Endothelial cell of umbilical vein (primary cell): ENCODE measurements at regions not wholly inside any gene's neighbourhood (a gene's known extent, or its start where the extent isn't known, plus 50 kb on each side); places are given as distances from the start of the nearest gene placed in this dataset.

Source experiments
- BruUV-seq: library from RNA; stranded (reverse); fragments of 400-500 nt; replicated peaks from 2 replicates; lab custom pipeline; 2021; lab: Mats Ljungman, UMichigan
- CTCF ChIA-PET: fragments of 300-600, 350-600 bp; sonication (Branson Sonifier 250); formaldehyde crosslinking; loops from one replicate; lab custom pipeline; 2021; ENCODE audit warnings: antibody characterized with exemption, inconsistent platforms; lab: Charles Lee
- POLR2A ChIA-PET: fragments of 300-600, 350-600 bp; sonication (Branson Sonifier 250); formaldehyde crosslinking; loops from one replicate; lab custom pipeline; 2021; ENCODE audit warnings: antibody characterized with exemption, inconsistent platforms; lab: Charles Lee
- DNase-seq: peaks from one replicate; pipeline ENCODE4 v3.0.0-alpha.2; 2011; ENCODE audit warnings: low read depth, low spot score
- FAIRE-seq: peaks from 2 replicates; lab custom pipeline; 2011; peaks lifted over from hg19 to GRCh38; lab: Jason Lieb, UNC
- H2AFZ ChIP-seq: 2 replicates; pipeline ENCODE4 v1.6.0; 2012; ENCODE audit warnings: low read depth, low read length, control low read depth, inconsistent platforms
- H3K27ac ChIP-seq: 2 replicates; pipeline ENCODE4 v1.5.1; 2011; ENCODE audit warnings: low read depth, mild to moderate bottlenecking, control low read depth, low read length, moderate library complexity; ENCODE audit not compliant: insufficient read depth
- H3K27me3 ChIP-seq, 2 experiments: 2 replicates each; pipeline versions ENCODE4 v1.6.0 to v1.6.1; 2011; ENCODE audit warnings: low read length in 2 of 2, mixed read lengths in 1 of 2; ENCODE audit not compliant: control insufficient read depth in 2 of 2, insufficient read depth in 2 of 2
- H3K36me3 ChIP-seq, 2 experiments: 2 replicates in 1 of 2; 3 replicates in 1 of 2; pipeline ENCODE4 v1.5.1; 2011; ENCODE audit warnings: low read length in 2 of 2, mild to moderate bottlenecking in 1 of 2, moderate library complexity in 1 of 2; ENCODE audit not compliant: control insufficient read depth in 2 of 2, insufficient read depth in 2 of 2; ENCODE audit errors: extremely low read depth in 1 of 2
- H3K4me1 ChIP-seq: 3 replicates; pipeline ENCODE4 v1.5.1; 2011; ENCODE audit warnings: mild to moderate bottlenecking, low read length; ENCODE audit not compliant: control insufficient read depth, insufficient read depth; ENCODE audit errors: extremely low read depth
- H3K4me2 ChIP-seq: 2 replicates; pipeline ENCODE4 v1.6.1; 2011; ENCODE audit warnings: low read length, control low read depth, mixed read lengths; ENCODE audit not compliant: insufficient read depth
- H3K4me3 ChIP-seq, 3 experiments: fragments of 200-600 bp in 1 of 3; sonication (generic), shearing (Covaris generic) in 1 of 3; replicated peaks in 1 of 3; 2 replicates each; pipeline ENCODE4 v1.5.1; 2011 to 2016; ENCODE audit warnings: control low read depth in 3 of 3, low read length in 3 of 3, mild to moderate bottlenecking in 2 of 3, inconsistent platforms in 1 of 3, low read depth in 1 of 3, moderate library complexity in 1 of 3; ENCODE audit not compliant: insufficient read depth in 1 of 3
- H3K79me2 ChIP-seq: 2 replicates; pipeline ENCODE4 v1.6.0; 2012; ENCODE audit warnings: low read length, inconsistent platforms; ENCODE audit not compliant: control insufficient read depth, insufficient read depth
- H3K9ac ChIP-seq: replicated peaks from 2 replicates; pipeline ENCODE3; 2011; ENCODE audit warnings: low read length, control low read depth; ENCODE audit not compliant: insufficient read depth; ENCODE audit errors: extremely low read depth
- H3K9me1 ChIP-seq: replicated peaks from 3 replicates; pipeline ENCODE4 v1.6.0; 2011; ENCODE audit warnings: mild to moderate bottlenecking, low read length; ENCODE audit not compliant: control insufficient read depth, insufficient read depth; ENCODE audit errors: extremely low read depth
- H3K9me3 ChIP-seq: replicated peaks from 2 replicates; pipeline ENCODE4 v1.5.1; 2012; ENCODE audit warnings: low read length, inconsistent platforms; ENCODE audit not compliant: control insufficient read depth, insufficient read depth
- H4K20me1 ChIP-seq: replicated peaks from 2 replicates; pipeline ENCODE3; 2011; ENCODE audit warnings: mild to moderate bottlenecking, low read length; ENCODE audit not compliant: control insufficient read depth, insufficient read depth; ENCODE audit errors: extremely low read depth
- EZH2 ChIP-seq: IDR thresholded peaks from 2 replicates; pipeline ENCODE4 v1.6.1; 2012; ENCODE audit warnings: borderline replicate concordance, low read depth, mild to moderate bottlenecking, moderate library complexity, low read length, inconsistent platforms; ENCODE audit not compliant: severe bottlenecking
- GATA2 ChIP-seq: IDR thresholded peaks from 2 replicates; pipeline ENCODE4 v1.7.0; 2011; ENCODE audit warnings: low read depth, mild to moderate bottlenecking, moderate library complexity, mixed read lengths, low read length; ENCODE audit not compliant: insufficient read length, insufficient read depth
- dilution Hi-C: fragments of 300-500 bp; cut with MboI; formaldehyde crosslinking; loops from one replicate; pipeline ENCODE4 v1.15.0; 2019; ENCODE audit warnings: low sequenced_read_pairs; ENCODE audit not compliant: extremely low pct_ligation_motif_present
- intact Hi-C: fragments of 100-400 bp; cut with micrococcal nuclease; formaldehyde crosslinking; loops from one replicate; pipeline ENCODE4 v1.10.0; 2022

GRCh38 chr10:118392761-118393160 lies 50.6 kb upstream of the FAM204A start:
- TF ChIP-seq EZH2 (no peak), GATA2 (no peak)
- Histone ChIP-seq H3K9ac (no peak overlapping the region), H3K4me3 (no peak overlapping the region), H3K9me3 (no peaks in the 10 kb centered on the region), H3K4me1 (no peaks in the 10 kb centered on the region), H4K20me1 (no peaks in the 10 kb centered on the region), H3K27me3 (no peaks in the 10 kb centered on the region), H3K36me3 (no peaks in the 10 kb centered on the region), H3K9me1 (no peaks in the 10 kb centered on the region), H3K4me2 (no peak overlapping the region), H3K27ac (no peak overlapping the region), H2AFZ (no peak overlapping the region), H3K79me2 (no peaks in the 10 kb centered on the region)
- FAIRE-seq: no peak
- ChIA-PET CTCF (no interaction called here), POLR2A (no interaction called here)
- BruUV-seq: no TSS peak
- intact Hi-C loops (no loop called here), dilution Hi-C loops (no loop called here)
- no peak for DNase-seq
